ENCODE measurements at regions not wholly inside any gene's neighbourhood (a gene's known extent, or its start where the extent isn't known, plus 50 kb on each side); places are given as distances from the start of the nearest gene placed in this dataset.
"Not testable (repeated sequence)": the region's sequence is repeated elsewhere in the genome, so short reads cannot be mapped to it uniquely, and the experiment has no call there.

DNA sequence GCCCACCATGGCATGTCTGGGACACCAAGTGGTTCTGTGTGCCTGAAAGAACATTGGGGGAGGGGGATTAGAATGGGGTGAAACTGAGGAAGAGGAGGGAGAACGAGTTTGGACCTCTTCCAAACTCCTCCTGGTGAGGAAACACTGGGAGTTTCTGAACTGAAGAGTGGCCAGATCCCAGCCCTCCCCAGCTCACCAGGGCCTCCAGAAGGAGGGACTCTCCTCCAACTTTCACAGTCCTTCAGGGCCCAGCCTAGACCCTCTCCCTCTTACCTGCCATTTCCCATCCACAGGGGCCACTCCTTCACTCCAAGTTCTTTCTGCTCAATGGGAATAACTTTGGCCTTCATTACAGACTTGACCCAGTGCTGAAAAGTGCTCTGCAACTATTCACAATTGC, 132.0 kb upstream of the FOXK1 start:
- Histone ChIP-seq H3K36me3 (no peaks in the 10 kb centered on the region), H3K4me3 (no peak overlapping the region), H3K27me3 (no peaks in the 10 kb centered on the region), H3K9me3 (peaks cover 6% of the 10 kb centered on the region)
- DNase-seq, result peak; percentile 5

DNA sequence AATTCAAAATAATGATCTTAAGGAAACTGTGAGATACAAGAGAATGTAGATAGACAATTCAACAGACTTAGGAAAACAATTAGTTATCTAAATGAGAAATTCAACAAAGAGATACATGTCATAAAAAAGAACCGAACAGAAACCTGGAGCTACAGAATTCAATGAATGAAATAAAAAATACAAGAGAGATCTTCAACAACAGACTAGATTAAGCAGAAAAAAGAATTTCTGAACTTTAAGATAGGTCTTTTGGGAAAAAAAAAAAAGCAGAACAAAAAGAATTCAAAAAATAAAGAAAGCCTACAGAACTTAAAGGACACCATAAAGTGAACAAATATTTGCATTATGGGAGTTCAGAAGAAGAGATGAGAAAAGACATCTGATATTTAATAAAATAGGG, 129.1 kb upstream of the FOXK1 start:
- Histone ChIP-seq H3K36me3 (no peaks in the 10 kb centered on the region), H3K27me3 (no peaks in the 10 kb centered on the region), H3K9me3 (peaks cover 12% of the 10 kb centered on the region), H3K4me3 (no peak overlapping the region)
- DNase-seq, result no peak

DNA sequence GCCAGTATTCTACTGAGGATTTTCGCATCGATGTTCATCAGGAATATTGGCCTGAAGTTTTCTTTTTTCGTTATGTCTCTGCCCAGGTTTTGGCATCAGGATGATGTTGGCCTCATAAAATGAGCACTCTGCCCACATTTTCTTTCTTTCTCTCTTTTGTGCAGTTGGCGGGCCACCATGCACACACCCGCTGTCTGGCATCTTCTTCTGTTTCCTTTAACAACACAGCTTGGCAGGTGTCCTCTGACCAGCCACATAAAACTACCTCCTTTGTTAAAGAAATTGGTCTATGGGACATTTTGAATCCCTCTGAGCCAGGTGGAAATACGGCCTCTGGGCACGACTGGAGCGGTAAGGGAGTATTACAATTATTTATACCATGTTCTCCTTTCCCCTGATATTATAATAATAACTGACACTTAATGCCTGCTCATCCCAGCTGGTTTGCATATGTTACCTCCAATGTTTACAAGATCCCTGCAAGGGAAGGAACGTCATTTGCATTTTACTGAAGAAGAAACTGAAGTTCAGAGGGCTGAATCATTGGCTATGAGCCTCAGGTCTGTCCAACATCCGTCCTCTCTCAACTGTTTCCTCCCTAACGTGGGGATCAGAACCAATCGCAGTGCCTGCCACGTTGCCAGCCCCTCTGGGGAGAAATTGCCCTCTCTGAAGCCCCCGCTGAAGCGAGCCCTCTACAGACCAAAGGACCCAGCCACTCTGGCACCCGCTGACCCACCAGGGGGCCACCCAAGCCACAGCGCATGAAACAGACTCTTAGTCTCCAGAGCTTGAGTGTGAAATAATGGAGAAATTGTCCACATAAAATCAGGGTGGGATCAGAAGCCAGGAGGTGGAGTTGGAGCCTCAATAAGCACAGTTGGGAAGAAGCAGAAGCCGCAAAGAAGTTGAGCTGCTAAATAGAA, 125.0 kb upstream of the FOXK1 start:
- Histone ChIP-seq H3K27me3 (no peaks in the 10 kb centered on the region), H3K4me3 (no peak overlapping the region), H3K36me3 (no peaks in the 10 kb centered on the region), H3K9me3 (peaks cover 9% of the 10 kb centered on the region)
- DNase-seq, result peak; percentile 57

DNA sequence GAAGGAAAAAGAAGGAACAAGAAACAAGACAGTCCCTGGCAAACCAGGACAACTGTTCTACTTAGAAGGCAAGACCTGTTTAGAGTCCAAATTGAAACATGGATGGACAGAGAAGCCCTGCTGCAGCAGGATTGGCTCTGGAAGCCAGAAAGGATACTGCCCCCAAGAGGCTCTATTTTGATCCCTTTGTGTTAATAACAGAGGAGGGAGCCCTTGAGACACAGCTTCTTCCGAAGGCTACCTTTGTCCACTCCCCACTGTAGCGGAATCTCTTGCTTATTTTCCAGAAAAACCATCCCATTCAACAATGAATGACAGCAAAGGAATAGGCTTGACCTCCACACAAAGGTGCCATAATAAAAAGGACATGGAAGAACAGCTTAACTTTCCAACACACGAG, 120.3 kb upstream of the FOXK1 start:
- Histone ChIP-seq H3K4me3 (no peak overlapping the region), H3K36me3 (no peaks in the 10 kb centered on the region), H3K27me3 (no peaks in the 10 kb centered on the region), H3K9me3 (no peaks in the 10 kb centered on the region; the same call in 1 of the 2 replicates)
- no peak for DNase-seq

DNA sequence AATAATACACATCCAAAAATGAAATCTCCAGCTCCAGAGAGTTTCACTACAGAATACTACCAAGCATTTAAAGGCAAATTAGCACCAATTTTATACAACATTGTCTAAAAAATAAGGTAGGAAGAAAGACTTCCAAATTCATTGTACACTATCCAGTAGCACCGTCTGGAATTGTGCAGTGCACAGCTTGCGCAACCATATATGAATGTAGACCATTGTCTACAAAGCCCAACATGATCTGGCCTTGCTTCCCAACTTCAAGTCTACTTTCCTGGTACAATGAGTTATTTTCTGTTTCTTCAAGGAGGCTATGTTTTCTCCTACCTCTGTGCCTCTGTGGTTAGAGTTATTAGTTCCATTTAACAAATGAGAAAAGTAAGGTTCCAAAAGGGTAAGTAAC, 115.4 kb upstream of the FOXK1 start:
- DNase-seq, result no peak
- H3K4me3 ChIP-seq, result no peak overlapping the region
- no peaks in the 10 kb centered on the region; the same call in 1 of the 2 replicates for H3K9me3 ChIP-seq
- H3K36me3 ChIP-seq, result no peaks in the 10 kb centered on the region
- H3K27me3 ChIP-seq, result no peaks in the 10 kb centered on the region

DNA sequence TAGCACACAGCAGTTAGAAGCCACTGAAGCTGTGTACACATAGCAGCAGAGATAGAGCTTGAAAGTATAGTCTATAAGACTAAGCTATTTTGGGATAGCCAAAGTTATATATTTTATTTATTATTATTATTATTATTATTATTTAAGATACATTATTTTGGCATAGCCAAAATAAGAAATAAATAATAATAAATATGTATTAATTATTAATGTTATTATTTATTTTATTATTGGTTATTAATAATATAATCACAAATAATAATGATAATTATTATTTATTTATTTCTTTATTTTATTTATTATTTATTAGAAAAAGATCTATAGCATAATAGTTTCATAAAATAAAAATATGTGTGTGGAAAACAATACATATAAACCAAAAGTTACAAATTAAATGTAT, 107.2 kb upstream of the FOXK1 start:
- Histone ChIP-seq H3K27me3 (no peaks in the 10 kb centered on the region), H3K4me3 (no peak overlapping the region), H3K36me3 (no peaks in the 10 kb centered on the region), H3K9me3 (no peaks in the 10 kb centered on the region)
- DNase-seq, result no peak

DNA sequence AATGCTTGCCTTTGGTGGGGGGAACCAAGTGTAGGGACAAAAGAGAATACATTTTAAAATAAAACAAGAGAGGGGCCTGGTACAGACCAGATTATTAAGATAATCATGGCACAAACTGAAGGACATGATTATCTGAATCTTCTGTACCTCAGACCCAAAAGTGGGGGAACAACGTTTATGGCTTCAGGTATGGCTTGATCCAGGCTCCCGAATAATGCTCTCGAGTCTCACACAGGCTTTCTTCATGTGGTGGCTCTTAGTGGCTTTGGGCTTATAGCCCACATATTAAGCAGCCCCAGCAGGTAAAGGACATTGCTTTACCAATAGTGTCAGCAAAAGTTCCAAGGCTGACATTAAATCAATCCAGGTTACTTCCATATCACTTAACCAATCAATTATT, 106.8 kb upstream of the FOXK1 start:
- no peak for DNase-seq
- no peaks in the 10 kb centered on the region for H3K36me3 ChIP-seq
- H3K9me3 ChIP-seq, result no peaks in the 10 kb centered on the region
- H3K27me3 ChIP-seq, result no peaks in the 10 kb centered on the region
- H3K4me3 ChIP-seq, result no peak overlapping the region

DNA sequence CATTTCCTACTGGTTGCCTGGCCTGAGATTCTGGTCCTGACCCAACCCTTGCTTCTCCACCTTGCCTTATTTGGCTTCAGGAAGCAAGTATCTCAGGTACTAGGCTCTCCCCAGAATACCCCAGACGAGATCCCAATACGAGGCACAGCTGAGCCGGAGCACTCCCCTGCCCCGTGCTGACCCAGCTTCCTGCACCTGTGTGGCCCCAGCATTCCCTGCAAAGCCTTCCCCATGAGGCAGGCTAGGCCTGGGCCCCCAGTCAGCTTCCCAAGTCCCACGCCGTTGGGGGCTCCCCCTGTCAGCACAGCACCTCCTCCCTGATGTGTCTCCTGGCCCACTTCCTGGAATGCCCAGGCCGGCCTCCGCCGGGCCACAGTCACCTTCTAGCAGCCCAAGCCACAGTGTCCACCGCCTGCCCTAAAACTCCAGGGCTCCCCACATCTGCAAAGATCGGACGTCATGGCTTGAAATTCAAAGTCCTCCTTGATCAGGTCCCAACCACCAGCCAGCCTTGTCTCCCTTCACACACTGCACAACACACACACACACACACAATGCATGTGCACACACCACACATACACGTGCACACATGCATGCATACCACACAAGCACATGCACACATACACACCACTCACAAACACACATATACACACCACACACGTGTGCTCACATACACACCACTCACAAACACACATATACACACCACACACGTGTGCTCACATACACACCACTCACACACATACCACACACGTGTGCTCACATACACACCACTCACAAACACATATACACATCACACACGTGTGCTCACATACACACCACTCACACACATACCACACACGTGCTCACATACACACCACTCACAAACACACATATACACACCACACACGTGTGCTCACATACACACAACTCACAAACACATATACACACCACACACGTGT, 78.9 kb upstream of the FOXK1 start:
- H3K9me3 ChIP-seq, result no peaks in the 10 kb centered on the region
- no peaks in the 10 kb centered on the region for H3K27me3 ChIP-seq
- H3K4me3 ChIP-seq, result no peak overlapping the region
- DNase-seq, result no peak
- no peaks in the 10 kb centered on the region for H3K36me3 ChIP-seq

DNA sequence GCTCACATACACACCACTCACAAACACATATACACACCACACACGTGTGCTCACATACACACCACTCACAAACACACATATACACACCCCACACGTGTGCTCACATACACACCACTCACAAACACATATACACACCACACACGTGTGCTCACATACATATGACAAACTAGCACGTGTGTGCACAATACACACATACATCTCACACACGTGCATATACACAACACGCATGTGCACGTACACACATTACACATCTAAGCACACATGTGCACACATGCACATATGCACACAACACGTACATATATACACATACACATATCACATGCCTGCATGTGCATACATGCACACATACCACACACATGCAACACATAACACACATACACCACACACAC, 78.3 kb upstream of the FOXK1 start:
- Histone ChIP-seq H3K36me3 (no peaks in the 10 kb centered on the region), H3K4me3 (no peak overlapping the region), H3K27me3 (no peaks in the 10 kb centered on the region), H3K9me3 (no peaks in the 10 kb centered on the region)
- DNase-seq, result no peak

DNA sequence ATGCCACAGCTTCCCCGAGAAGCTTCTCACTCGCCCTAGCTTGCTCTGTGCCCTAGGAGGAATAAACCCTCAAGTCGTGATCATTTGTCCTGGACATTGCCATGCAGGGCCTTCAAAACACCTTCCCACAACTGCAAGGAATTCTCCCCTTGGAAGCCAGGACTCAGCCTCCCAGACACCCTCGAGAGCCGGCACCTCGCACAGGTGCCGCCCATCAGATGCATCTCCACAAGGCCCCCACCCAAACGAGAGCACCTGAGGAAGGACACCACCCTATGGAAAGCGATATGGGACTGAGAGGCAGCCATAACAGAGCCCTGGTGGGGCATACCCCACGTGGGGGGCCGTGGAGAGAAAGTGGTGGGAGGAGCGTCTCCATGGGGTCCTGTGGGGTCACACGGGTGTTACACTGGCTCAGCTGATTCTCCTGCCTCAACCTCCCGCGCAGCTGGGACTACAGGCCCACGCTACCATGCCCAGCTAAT, 77.6 kb upstream of the FOXK1 start:
- H3K4me3 ChIP-seq, result no peak overlapping the region
- H3K36me3 ChIP-seq, result no peaks in the 10 kb centered on the region
- no peak for DNase-seq
- H3K27me3 ChIP-seq, result no peaks in the 10 kb centered on the region
- H3K9me3 ChIP-seq, result no peaks in the 10 kb centered on the region

DNA sequence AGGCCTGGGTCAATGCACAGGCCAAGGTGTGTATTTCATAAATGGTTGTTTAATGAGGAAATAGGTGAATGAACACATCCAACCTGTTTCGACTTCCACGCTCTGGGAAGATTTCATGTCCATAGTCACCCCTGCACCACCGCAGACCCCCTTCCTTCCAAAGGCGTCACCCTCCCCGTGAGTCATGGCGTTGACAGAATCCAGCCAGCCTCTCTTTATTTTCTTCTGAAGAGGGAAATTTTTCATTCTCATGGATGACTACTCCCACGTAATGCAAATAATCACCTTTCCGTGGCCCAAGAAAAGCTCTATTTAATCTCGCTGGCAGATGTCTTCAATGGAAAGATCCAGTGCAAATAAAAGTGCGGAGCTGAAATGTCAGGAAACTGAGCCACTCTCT, 75.3 kb upstream of the FOXK1 start:
- no peaks in the 10 kb centered on the region for H3K9me3 ChIP-seq
- no peak overlapping the region for H3K4me3 ChIP-seq
- DNase-seq, result no peak
- H3K27me3 ChIP-seq, result no peaks in the 10 kb centered on the region
- no peaks in the 10 kb centered on the region for H3K36me3 ChIP-seq

DNA sequence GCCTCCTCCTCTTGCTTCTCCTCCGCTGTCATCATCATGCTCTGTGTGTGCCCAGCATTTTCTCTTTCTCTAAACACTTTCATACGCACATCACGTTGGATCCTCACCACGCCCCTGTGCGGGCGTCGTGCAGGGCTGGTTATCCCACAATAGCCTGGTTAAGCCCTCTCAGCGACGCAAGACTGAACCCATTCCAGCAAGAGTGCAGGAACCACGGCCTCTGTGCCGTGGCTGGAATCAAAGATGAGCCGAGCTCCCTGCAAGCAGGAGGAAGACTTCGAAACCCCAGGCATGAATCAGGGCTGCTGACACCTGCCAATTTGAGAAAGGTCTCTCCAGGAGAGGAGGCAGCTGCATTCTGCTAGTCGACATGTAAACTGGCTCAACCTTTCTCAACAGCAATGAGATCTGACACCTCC, 74.8 kb upstream of the FOXK1 start:
- Histone ChIP-seq H3K9me3 (no peaks in the 10 kb centered on the region), H3K27me3 (no peaks in the 10 kb centered on the region), H3K36me3 (no peaks in the 10 kb centered on the region), H3K4me3 (no peak overlapping the region)
- DNase-seq, result no peak

DNA sequence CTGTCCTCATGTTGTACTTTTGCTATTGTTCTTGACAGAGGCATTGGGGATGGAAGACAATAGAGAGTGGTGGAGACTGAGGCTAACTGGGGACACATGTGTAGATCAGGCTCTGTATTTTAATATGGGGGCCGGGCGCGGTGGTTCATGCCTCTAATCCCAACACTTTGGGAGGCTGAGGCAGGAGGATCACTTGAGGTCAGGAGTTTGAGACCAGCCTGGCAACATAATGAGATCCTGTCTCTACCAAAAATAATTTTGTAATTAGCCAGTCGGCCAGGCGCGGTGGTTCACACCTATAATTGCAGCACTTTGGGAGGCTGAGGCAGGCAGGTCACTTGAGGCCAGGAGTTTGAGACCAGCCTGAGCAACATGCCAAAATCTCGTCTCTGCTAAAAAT, 72.5 kb upstream of the FOXK1 start:
- not testable (repeated sequence) for H3K36me3 ChIP-seq, H3K27me3 ChIP-seq, DNase-seq, H3K4me3 ChIP-seq, H3K9me3 ChIP-seq

DNA sequence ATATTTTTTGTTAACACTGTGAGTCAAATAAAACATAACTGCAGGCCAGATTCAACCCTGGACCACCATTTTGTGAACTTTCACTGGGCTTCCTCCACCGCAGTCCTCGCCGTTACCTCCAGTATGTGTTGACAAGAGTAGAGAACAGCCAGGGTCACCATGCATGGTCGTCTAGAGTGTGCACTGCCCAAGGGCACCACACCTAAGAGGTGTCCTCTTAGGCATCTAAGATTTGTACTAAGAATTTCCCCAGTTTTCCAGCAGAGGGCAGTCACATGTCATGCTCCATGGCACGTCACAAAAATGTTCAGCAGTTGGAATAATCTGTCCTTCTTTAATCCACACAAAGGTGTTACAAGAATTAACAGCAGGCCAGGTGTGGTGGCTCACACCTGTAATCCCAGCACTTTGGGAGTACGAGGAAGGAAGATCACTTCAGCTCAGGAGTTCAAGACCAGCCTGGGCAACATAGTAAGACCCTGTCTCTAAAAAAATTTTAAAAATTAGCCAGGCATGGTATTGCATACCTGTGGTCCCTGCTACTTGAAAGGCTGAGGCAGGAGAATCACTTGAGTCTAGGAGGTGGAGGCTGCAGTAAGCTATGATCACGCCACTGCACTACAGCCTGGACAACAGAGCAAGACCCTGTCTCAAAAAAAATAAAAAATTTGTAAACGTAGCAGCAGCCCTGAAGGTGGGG, 71.2 kb upstream of the FOXK1 start:
- DNase-seq, result no peak
- no peaks in the 10 kb centered on the region for H3K36me3 ChIP-seq

DNA sequence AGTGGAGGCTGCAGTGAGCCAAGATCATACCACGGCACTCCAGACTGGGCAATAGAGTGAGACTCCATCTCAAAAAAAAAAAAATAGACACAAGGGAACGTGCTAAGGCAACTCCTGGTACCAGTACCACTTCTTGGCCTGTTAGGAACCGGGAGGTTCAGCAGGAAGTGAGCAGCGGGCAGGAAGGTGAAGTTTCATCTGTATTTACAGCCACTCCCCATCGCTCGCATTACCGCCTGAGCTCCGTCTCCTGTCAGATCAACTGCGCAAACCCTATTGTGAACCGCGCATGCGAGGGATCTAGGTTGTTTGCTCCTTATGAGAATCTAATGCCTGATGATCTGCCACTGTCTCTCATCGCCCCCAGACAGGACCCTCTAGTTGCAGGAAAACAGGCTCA, 69.9 kb upstream of the FOXK1 start:
- no peak overlapping the region for H3K4me3 ChIP-seq
- DNase-seq, result no peak
- H3K27me3 ChIP-seq, result no peaks in the 10 kb centered on the region
- no peaks in the 10 kb centered on the region for H3K36me3 ChIP-seq
- H3K9me3 ChIP-seq, result no peaks in the 10 kb centered on the region

More for the DNA sequence above, 71.2 kb upstream of the FOXK1 start:
- no peaks in the 10 kb centered on the region for H3K9me3 ChIP-seq
- no peak overlapping the region for H3K4me3 ChIP-seq
- H3K27me3 ChIP-seq, result no peaks in the 10 kb centered on the region

DNA sequence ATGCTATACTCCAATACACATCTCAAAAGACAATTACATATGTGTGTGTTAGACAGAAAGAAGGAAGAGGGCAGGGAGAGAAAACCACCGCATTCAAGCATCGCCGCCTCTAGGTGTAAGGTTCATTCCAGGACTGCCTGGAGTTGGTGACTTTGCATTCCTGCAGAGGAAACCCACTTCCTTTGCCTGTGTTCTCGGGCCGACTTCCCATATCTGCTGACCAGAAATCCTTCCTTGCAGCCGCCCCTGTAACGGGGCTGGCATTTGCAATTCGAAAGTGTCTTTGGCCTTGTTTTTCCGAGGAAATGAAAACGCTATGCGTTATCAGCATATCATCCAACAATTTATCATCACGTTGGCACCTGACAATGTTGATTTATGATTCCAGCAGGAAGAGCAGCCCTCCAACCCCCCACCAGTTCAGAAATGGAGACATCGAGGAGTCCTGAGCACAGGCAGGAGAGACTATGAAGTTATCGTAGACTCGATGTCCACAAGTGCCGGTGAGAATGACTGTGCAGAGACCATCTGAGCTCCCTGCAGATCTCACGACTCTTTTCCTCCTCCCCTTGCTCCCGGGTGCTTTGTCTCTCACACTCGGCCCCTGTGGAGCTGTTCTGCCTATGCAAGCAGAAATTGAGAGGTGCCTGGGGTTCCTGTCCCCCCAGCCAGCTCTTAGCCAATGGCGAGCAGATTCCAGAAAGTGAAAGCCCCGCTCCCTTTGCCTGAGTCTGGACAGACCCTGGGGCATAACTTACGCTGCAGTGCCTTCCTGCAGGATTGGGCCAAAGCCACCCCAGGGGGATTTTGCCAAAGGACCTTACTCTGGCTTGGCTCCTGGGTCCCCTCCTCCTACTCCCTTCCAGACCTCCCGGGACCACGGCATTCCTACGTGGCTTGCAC, 68.9 kb upstream of the FOXK1 start:
- Histone ChIP-seq H3K36me3 (no peaks in the 10 kb centered on the region), H3K4me3 (peak overlapping the region; percentile 26), H3K9me3 (no peaks in the 10 kb centered on the region), H3K27me3 (no peaks in the 10 kb centered on the region)
- peak; percentile 25 for DNase-seq
